Smooth muscle cell (in vitro differentiated cells): ENCODE measurements at regions not wholly inside any gene's neighbourhood (a gene's known extent, or its start where the extent isn't known, plus 50 kb on each side); places are given as distances from the start of the nearest gene placed in this dataset.

ENCODE experiments used
- DNase-seq: peaks from one replicate; lab custom pipeline; 2025; ENCODE audit not compliant: unreplicated experiment; lab: John Stamatoyannopoulos, UW
- H2AFZ ChIP-seq: fragments of 200-600 bp; sonication (generic); 2 replicates; pipeline ENCODE4 v1.6.0; 2016; ENCODE audit warnings: antibody characterized with exemption, low read depth, mild to moderate bottlenecking
- H3F3A ChIP-seq: fragments of 200-600 bp; sonication (generic); 2 replicates; pipeline ENCODE4 v1.6.0; 2017; ENCODE audit warnings: antibody characterized with exemption, low read depth
- H3K27ac ChIP-seq: fragments of 200-600 bp; sonication (generic); 2 replicates; pipeline ENCODE4 v1.5.1; 2016; ENCODE audit warnings: low read depth, mild to moderate bottlenecking
- H3K27me3 ChIP-seq: fragments of 200-600 bp; sonication (generic); 2 replicates; pipeline ENCODE4 v1.6.1; 2016; ENCODE audit warnings: low read depth, mild to moderate bottlenecking
- H3K36me3 ChIP-seq: fragments of 200-600 bp; sonication (generic); 2 replicates; pipeline ENCODE4 v1.5.1; 2016; ENCODE audit warnings: low read depth
- H3K4me1 ChIP-seq: fragments of 200-600 bp; sonication (generic); 2 replicates; pipeline ENCODE4 v1.5.1; 2016; ENCODE audit warnings: low read depth
- H3K4me2 ChIP-seq: fragments of 200-600 bp; sonication (generic); 2 replicates; pipeline ENCODE4 v1.6.0; 2016; ENCODE audit warnings: mild to moderate bottlenecking
- H3K4me3 ChIP-seq: fragments of 200-600 bp; sonication (generic); 2 replicates; pipeline ENCODE4 v1.5.1; 2016; ENCODE audit warnings: mild to moderate bottlenecking
- H3K79me2 ChIP-seq: fragments of 200-600 bp; sonication (generic); 2 replicates; pipeline ENCODE4 v1.6.0; 2016; ENCODE audit warnings: low read depth, mild to moderate bottlenecking
- H3K9ac ChIP-seq: fragments of 200-600 bp; sonication (generic); 2 replicates; pipeline ENCODE4 v1.6.0; 2016; ENCODE audit warnings: low read depth
- H3K9me3 ChIP-seq: fragments of 200-600 bp; sonication (generic); replicated peaks from 2 replicates; pipeline ENCODE4 v1.5.1; 2016; ENCODE audit warnings: low read depth
- H4K20me1 ChIP-seq: fragments of 200-600 bp; sonication (generic); 2 replicates; pipeline ENCODE4 v1.6.0; 2016; ENCODE audit warnings: low read depth
- CTCF ChIP-seq: fragments of 200-600 bp; sonication (generic); IDR thresholded peaks from 2 replicates; pipeline ENCODE4 v1.5.1; 2017; ENCODE audit warnings: borderline replicate concordance, mild to moderate bottlenecking, antibody characterized with exemption; ENCODE audit not compliant: insufficient read depth, poor library complexity, severe bottlenecking
- WGBS: methylation state at CpG from one replicate; pipeline ENCODE4 v1.1.7; 2016; ENCODE audit warnings: low lambda C conversion rate; 5-methylcytosine and 5-hydroxymethylcytosine counted together

- Histone ChIP-seq H3K4me3 (no peak overlapping the region), H3K4me2 (no peak overlapping the region), H3K9ac (no peak overlapping the region), H3K79me2 (no peaks in the 10 kb centered on the region), H3K36me3 (no peaks in the 10 kb centered on the region), H4K20me1 (no peaks in the 10 kb centered on the region), H3F3A (no peaks in the 10 kb centered on the region), H3K4me1 (no peaks in the 10 kb centered on the region), H2AFZ (no peak overlapping the region), H3K27me3 (no peaks in the 10 kb centered on the region), H3K27ac (no peak overlapping the region), H3K9me3 (no peaks in the 10 kb centered on the region)
- no peak for DNase-seq
- WGBS: 89% methylated on average over 3 of the region's 3 CpGs
- TF ChIP-seq CTCF: no peak
Observed at GRCh38 chr1:172764378-172764777, 105.5 kb downstream of the FASLG start.

- H3K79me2 ChIP-seq: no peaks in the 10 kb centered on the region
- no peak overlapping the region for H3K4me3 ChIP-seq
- H3K27me3 ChIP-seq: no peaks in the 10 kb centered on the region
- H3K4me1 ChIP-seq: no peaks in the 10 kb centered on the region
- no peak overlapping the region for H3K27ac ChIP-seq
- TF ChIP-seq CTCF: no peak
- H3K9me3 ChIP-seq: no peaks in the 10 kb centered on the region
- no peaks in the 10 kb centered on the region for H4K20me1 ChIP-seq
- no peaks in the 10 kb centered on the region for H3K36me3 ChIP-seq
- H3K9ac ChIP-seq: no peak overlapping the region
- H3K4me2 ChIP-seq: no peak overlapping the region
- 93% methylated on average over 4 of the region's 4 CpGs for WGBS
- no peak for DNase-seq
- H2AFZ ChIP-seq: no peak overlapping the region
- no peaks in the 10 kb centered on the region for H3F3A ChIP-seq
Observed at GRCh38 chr1:172766462-172766861, 107.6 kb downstream of the FASLG start.

- Histone ChIP-seq H3K4me1 (no peaks in the 10 kb centered on the region), H3K4me3 (no peak overlapping the region), H3K27me3 (no peaks in the 10 kb centered on the region), H3F3A (no peaks in the 10 kb centered on the region), H4K20me1 (no peaks in the 10 kb centered on the region), H3K9ac (no peak overlapping the region), H2AFZ (no peak overlapping the region), H3K36me3 (no peaks in the 10 kb centered on the region), H3K79me2 (no peaks in the 10 kb centered on the region), H3K4me2 (no peak overlapping the region), H3K27ac (no peak overlapping the region), H3K9me3 (no peaks in the 10 kb centered on the region)
- DNase-seq: no peak
- 91% methylated on average over 1 of the region's 1 CpG for WGBS
- TF ChIP-seq CTCF: no peak
Observed at GRCh38 chr1:172770071-172770470, 111.2 kb downstream of the FASLG start.

- Histone ChIP-seq H3K4me1 (no peaks in the 10 kb centered on the region), H4K20me1 (no peaks in the 10 kb centered on the region), H3K36me3 (no peaks in the 10 kb centered on the region), H3K79me2 (no peaks in the 10 kb centered on the region), H3K9me3 (no peaks in the 10 kb centered on the region), H2AFZ (no peak overlapping the region), H3K4me3 (no peak overlapping the region), H3K4me2 (no peak overlapping the region), H3K27ac (no peak overlapping the region), H3F3A (no peaks in the 10 kb centered on the region), H3K9ac (no peak overlapping the region), H3K27me3 (no peaks in the 10 kb centered on the region)
- DNase-seq: no peak
- no peak for TF ChIP-seq CTCF
- 97% methylated on average over 3 of the region's 3 CpGs for WGBS
Observed at GRCh38 chr1:172774561-172774960, 115.7 kb downstream of the FASLG start.
